ENCODE measurements at regions not wholly inside any gene's neighbourhood (a gene's known extent, or its start where the extent isn't known, plus 50 kb on each side); places are given as distances from the start of the nearest gene placed in this dataset.
A peak's percentile ranks its signal among the peaks of the same experiment; 100 is the strongest.
"Not testable (repeated sequence)": the region's sequence is repeated elsewhere in the genome, so short reads cannot be mapped to it uniquely, and the experiment has no call there.

DNA sequence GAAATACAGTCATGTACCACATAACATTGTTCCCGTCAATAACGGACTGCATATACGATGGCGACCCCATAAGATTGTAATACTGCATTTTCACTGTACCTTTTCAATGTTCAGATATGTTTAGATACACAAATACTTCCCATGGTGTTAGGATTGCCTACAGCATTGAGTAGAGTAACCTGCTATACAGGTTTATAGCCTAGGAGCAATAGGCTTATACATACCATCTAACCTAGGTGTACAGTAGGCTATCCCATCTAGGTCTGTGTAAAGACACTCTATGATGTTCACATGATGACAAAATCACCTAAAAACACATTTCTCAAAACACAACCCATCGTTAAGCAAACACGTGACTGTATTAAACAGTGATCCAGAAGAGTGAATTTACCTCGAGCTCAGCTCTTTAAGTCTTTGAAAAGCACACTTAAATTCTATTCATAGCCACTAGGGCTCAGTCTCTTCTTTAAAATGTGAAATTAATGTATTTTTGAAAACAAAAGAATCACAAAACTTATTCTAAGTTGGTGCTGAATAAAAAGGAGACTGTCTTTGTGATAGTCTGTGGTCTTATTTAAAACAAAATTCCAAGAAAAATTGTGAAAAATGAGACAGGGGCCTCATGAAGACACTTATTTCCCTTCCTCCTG lies 239.1 kb upstream of the ARID2 start:
- no peak for DNase-seq (ENCODE audit: low read depth)

DNA sequence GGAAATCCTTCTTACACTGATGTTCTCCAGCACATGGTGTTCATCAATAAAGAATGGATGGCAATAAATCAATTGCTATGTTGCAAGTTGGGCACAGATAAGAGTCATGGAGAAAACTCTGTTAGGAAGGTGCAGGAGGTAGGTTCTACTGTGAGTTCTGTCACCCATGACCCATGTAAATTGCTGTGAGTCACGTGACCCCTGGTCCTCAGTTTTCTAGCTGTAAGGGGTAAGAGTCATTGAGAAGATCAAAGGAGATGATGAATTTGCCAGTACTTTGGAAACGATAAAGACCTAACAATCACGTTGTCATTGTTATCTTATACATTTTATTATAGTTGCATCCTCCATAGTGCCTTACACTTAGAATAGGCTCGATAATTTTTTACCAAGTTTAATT lies 235.2 kb upstream of the ARID2 start:
- DNase-seq (ENCODE audit: low read depth): no peak

DNA sequence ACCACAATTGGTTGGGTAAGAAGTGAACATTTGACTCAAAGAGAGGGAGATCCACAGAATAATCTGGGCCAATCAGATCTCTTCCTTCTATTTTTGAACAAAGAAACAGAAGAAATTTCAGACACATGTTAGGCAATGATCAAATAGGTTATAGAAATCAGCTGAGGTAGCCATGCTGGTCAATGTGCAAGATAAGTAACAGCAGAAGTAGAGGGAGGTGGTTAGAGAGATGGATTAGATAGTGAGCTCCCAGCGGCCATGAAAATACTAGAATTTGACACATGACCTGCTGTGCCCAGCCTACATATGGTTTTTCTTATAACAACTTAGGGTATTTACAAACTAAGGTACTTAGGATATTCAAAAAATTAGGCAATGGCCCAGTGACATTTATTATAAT lies 230.9 kb upstream of the ARID2 start:
- no peak for DNase-seq (ENCODE audit: low read depth)

DNA sequence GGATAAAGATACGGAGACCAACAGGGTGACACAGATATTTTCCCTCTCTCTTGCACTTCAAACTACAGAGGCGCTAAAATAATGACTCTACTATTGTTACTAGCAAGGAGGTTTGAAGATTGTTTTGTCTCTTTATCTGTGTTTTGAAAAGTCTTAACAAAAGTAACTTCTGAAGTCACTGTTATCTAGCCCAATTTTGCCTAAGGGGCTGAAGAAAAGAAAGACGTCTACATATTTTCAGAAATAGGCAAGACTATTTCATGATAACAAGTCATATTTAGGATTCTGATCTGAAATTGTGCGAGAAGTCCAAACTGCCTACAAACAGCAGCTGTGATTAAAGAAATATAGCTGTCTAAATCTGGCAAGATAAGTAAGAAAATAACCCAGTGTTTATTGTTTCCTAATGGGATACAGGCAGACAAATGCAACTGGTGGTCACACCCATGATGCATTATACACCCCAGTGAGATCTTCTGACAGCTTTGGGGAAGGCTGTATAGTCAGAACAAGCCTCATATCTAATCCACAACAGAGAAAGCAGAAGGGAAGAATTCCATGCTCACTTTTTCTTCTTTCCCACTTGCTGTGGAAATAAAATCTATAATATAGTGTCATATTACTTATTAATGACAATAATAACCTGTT lies 226.9 kb upstream of the ARID2 start:
- no peak for DNase-seq (ENCODE audit: low read depth)

DNA sequence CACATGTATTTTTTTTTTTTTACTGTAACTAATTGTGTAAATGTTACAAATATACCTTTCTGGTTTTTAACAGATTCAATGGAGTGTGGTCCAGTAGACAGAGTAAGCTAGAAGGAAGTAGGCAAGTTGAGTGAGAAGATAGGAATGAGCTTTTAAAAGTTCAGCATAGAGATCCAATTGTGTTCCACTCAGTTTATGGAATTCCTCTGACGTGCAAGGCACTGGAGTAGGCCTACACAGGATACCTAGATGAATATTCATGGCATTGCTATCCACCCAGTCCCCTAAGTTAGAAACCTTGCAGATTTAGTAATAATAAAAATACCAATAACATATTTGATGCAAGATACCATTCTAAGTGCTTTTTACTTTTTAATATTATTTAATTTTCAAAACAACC lies 225.6 kb upstream of the ARID2 start:
- DNase-seq (ENCODE audit: low read depth): no peak

DNA sequence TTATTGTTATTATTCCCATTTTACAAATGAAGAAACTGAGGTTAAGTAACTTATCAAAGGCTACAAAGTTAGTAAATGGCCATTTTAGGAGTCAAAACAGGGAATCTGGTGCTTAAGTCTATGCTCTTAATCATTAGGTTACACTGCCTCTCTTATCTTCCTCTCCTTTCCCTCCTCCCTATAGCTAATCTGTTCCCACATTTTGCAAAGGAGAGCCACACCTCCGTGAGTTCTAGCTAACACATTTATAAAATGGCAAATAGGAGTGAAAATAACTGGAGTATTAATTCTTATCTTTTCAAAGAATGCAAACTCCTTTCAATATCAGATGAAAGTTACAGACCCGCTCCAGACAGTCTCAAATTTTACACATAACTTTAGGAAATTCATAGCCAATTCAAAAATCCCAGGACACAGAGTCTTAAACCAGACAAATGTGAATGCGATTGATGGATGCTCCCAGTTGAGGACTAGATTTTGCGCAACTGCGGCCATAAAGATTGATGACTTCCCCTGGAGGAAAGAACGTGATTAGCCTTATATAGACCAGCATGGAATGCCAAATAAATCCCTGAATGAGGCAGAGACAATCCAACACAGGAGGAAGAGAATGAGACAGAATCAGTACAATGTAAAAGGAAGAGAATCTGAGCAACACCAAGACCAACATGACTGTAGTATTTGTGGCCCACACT lies 225.0 kb upstream of the ARID2 start:
- no peak for DNase-seq (ENCODE audit: low read depth)

DNA sequence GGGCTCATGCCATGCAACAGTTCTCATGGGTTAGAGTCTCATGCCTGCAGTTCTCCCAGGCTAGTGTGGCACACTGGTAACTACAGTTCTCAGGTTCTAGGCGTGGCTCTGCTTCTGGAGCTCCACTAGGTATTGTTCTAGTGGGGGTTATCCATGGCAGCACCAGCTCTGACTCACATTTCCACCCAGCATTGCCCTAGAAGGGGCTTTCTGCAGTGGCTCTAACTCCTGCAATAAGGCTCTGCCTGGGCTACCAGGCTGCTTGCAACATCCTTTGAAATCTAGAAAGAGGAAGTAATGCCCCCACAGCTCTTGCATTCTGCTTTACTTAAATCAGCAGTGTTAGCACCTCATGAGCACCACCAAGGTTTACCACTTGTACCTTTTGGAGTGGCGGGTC lies 220.3 kb upstream of the ARID2 start:
- DNase-seq (ENCODE audit: low read depth): no peak

DNA sequence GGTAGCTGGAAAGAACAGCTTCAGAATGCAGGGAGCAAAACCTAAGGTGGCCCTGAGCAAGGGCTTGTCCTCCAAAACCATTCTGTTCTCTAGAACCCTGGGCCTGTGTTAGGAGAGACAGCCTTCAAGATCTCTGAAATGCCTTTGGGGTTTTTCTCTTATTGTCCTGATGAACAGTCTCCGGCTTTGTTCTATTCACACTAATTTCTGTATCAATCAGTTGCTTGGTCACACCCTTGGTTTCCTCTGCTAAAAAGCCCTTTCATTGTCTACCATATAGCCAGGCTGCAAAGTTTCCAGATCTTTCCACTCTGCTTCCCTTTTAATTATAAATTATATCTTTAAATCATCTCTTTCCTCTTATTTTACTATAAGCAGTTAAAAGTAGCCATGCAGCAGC lies 219.9 kb upstream of the ARID2 start:
- DNase-seq (ENCODE audit: low read depth): no peak

DNA sequence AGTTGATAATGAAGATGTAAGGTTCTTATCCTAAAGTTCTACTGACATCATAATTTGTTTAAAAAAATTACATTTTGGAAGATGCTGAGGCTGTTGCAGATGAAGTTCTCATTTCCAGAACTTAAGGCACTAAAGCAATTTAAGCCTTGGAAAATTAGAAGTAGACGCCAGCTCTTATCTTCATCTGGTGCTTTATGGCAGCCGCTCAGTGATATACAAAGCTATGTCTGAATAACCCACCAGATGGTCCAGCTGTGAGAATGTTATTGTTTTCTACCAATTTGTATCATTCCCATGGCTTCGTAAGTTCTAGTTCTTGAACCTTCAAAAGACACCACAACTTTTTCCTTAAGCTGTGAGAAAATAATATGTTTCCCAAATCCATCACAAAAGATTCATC lies 212.1 kb upstream of the ARID2 start:
- DNase-seq (ENCODE audit: low read depth): no peak

DNA sequence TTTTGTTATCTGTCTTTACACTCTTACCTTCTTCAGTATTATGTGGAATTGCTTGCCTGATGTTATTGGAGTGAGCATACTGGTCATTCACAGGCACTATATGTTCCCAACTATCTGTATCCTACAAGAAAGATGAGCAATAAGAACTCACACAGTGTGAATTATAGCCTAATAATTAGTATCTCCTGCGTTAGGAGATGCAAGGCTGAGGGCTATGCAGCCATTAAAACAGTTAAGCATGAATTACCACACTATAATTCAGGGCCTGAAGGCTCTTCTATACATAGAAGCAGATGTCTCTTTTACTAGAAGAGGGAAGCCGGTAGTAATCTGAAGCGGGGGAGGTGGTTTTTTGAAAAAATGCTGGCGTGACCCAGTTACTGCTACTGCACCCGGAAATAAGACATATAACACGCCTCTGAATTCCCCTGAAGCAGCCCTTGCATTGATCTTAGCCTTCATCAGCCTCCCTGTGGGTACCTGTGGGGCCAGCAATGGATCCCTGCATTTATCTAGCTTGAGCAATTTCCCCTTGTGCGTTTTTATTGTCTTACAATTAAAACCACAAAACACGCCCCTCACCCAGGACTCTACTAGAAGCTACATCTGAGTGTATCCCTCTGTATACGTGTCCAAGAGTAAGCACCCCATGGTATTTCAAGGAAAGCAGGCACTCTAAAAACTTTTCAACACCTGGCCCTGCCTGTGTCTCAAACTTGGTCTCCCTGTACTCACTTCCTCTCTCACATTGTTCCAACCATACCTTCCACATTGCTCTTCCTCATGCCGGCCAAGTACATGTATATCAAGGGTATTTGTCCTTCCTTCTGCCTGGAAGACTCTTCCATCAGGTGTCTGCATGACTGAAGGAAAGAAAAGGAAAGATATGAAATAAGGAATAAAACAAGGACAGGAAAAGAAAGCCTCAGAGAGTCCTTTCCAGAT lies 210.9 kb upstream of the ARID2 start:
- DNase-seq (ENCODE audit: low read depth): no peak

DNA sequence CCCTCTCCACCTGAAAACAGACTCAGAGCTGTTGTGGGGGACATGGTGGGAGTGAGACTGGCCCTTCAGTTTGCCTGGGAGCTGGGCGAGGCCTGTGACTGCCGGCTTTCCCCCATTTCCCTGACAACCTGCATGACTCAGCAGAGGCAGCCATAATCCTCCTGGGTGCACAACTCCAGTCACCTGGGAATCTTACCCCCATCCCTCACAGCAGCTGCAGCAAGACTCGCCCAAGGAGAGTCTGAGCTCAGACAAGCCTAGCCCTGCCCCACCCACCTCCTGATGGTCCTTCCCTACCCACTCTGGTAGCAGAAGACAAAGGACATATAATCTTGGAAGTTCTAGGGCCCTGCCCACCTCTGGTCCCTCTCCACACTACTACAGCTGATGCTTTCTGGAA lies 207.3 kb upstream of the ARID2 start:
- DNase-seq (ENCODE audit: low read depth): no peak

DNA sequence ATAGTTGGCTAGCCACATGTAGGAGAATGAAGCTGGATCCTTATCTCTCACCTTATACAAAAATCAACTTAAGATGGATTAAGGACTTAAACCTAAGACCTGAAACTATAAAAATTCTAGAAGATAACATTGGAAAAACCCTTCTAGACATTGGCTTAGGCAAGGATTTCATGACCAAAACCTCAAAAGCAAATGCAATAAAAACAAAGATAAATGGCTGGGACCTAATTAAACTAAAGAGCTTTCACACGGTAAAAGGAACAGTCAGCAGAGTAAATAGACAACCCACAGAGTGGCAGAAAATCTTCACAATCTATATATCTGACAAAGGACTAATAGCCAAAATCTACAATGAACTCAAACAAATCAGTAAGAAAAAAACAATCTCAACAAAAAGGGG lies 202.7 kb upstream of the ARID2 start:
- not testable (repeated sequence) for DNase-seq (ENCODE audit: low read depth)

DNA sequence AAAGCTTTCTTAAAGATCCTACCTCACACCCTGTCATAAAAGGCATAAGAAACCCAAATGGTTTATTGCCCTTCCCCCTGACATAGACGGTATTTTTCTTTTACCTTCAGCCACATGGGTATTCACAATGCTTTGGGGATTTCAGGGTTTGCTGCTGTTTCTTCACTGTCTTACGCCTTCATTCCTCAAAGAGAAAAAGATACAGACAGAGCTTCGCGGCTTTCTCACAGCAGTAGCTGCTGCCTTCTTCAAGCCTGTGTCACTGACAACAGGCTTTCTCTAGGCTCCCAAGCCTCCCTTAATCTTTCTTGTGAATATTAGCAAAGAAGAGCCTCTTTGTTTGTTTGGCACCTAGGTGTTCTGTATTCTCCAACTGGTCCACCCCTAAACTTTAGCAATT lies 197.4 kb upstream of the ARID2 start:
- no peak for DNase-seq (ENCODE audit: low read depth)

DNA sequence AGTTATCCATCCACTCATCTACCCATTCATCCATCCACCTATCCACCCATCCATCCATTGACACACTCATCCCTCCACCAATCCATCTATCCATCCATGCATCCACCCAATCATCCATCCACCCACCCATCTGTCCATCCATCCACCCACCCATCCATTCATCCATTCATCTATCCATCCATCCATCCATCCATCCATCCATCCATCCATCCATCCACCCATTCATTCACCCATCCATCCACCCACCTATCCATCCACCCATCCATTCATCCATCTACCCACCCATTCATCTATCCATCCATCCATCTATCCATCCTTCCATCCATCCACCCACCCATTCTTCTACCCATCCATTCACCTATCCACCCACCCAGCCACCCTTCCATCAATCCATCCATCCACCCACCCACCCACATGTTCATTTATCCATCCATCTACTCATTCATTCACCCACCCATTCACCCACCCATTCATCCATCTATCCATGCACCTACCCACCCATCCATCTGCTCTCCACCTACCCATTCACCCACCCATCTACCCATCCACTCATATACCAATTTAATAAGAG lies 193.8 kb upstream of the ARID2 start:
- no peak for DNase-seq (ENCODE audit: low read depth)

DNA sequence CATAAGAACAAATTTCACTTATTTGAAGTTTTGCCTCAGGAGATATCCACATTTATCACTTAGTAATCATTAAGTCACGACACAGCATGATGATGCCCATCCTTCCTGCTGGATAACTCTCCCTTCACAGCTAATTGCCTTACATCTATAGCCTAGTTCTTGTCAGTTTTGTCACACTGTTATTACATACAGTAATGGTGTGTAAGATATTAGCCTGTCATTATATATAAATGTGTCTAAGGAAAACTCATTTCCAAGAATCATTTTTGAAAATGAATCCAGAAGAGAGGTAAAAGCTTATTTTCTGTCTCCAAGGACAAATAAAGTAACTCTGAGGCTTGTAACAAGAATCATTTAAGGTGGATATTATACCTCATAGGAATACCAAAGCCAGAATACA lies 193.2 kb upstream of the ARID2 start:
- no peak for DNase-seq (ENCODE audit: low read depth)

DNA sequence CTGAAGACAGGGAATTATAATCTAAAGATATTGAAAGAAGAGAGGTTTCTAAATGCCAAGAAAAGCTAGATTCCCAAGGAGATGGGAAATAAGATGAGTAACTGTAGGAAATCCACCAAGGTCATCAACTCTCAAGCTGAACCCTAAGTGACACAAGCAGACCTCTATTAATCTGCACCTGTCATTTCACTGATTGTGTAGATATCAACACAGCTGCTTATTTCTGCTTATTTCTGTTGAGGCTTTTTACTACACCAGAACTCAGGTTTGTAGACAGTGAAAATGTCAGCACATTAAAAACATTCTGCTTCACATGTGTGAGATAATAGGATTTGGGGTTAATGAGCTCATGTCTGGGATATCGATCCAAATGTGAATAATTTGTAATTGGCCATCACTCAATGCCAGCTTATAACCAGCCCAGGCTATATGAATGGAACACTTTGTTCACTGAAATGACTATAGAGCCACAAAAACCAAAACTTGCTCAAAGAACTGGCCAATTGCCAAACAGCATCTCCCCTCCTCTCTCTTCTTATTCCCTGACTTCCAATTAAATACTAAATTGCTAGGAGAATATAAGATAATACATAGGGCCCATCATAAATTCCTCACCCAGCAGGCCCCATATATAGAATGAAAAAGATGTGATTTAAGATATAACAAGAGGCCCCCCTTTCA lies 188.7 kb upstream of the ARID2 start:
- DNase-seq (ENCODE audit: low read depth): no peak

DNA sequence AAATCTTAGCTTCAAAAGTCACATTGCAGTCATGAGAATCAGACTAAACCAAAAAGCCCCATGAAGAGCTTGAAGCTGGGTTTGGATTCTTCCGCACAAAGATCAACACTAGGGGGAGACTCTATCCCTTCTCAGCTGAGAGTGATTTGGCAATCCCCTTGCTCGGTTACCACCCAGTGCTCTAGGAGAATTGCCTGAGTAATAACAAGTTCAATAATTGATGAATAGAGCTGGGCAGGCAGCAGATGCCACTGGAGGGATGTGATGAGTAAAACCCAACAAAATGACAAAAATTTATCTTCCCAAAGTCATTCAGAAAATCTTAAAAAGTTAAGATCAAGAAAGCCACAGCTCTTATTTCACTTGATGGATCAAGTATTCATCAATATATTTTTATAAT lies 185.6 kb upstream of the ARID2 start:
- DNase-seq (ENCODE audit: low read depth): peak; percentile 85

DNA sequence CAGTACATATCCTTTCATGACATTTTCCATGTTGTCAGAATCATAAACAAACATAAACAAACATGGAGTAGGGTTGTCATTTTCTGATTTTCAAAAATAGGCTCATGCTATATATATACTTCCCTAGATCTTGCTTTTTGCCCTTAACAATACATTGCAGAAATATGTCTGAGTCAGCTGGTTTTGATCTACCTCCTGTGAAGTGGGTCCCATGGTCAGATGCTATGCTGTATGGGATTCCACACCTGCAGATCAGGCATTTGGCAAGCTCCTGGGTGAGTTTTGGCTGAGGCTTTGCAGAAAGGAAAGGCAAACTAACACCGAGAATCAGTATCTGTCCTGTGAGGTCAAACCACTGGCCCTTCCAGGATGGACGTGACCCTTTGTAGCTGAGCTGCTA lies 183.0 kb upstream of the ARID2 start:
- no peak for DNase-seq (ENCODE audit: low read depth)

DNA sequence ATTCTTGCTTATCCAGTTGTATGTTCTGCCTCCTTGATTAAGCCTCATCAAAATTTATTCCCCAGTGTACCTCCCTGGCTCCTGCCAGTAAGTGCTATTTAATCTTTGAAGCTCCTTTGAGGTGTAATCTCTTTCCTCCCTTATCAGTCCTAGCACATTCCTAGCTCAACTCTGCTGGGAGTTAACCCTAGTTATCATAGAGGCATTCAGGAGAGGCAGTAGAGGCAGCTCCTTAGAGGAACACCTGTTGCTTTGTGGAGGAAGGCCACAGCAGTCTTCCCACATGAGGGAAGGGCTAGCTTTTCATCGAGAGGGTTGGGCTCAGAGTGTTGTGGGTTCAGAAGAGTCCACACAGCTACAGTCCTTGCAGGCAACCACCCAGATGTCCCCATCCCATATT lies 182.4 kb upstream of the ARID2 start:
- no peak for DNase-seq (ENCODE audit: low read depth)

DNA sequence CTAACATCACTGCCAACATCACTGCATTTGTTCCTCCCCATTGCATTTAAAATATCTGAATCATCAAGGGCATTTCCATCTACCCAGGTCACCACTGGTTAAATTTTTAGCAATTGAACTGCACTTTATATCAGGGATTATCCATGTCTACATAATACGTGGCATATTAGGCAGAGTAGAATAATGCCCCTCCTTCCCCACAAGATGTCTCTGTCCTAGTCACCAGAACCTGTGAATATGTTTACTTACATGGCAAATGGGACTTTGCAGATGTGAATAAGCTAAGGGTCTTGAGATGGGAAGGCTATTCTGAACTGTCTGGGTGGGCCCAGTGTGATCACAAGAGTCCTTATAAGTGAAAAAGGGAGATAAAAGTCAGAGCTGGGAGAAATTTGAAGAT lies 181.7 kb upstream of the ARID2 start:
- DNase-seq (ENCODE audit: low read depth): peak; percentile 15

DNA sequence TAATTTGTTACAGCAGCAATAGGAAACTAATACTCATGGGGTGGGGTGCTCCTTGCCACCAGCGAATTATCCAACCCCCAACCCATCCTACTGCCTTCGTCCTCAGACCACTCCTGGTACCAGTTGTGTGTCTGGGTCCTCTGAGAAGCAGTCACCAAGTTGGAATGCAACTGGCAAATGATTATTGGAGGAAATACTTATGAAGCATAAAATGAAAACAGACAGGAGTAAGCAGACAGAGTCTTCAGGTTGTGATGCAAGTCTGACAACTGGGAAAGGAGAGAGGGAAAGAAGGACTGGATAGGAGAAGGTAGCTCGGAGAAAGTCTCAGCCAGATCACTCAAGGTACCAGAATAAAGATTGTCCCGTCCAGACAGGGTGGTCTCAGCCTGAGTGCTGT lies 181.1 kb upstream of the ARID2 start:
- DNase-seq (ENCODE audit: low read depth): peak; percentile 16
